ENCODE measurements at regions not wholly inside any gene's neighbourhood (a gene's known extent, or its start where the extent isn't known, plus 50 kb on each side); places are given as distances from the start of the nearest gene placed in this dataset.
"Not testable (repeated sequence)": the region's sequence is repeated elsewhere in the genome, so short reads cannot be mapped to it uniquely, and the experiment has no call there.

DNA sequence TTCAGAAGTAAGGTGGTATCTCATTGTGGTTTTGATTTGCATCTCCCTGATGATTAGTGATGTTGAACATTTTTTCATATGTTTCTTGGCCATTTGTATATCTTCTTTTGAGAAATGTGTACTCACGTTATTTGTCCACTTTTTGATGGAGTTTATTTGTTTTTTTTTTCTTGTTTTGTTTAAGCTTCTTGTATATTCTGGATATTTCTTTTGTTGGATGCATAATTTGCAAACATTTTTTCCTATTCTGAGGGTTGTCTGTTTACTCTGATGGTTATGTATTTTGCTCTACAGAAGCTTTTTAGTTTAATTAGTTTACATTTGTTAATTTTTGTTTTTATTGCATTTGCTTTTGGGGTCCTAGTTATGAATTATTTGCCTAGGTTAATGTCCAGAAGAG is 927.4 kb upstream of the LRFN5 start:
- no peak for ATAC-seq

DNA sequence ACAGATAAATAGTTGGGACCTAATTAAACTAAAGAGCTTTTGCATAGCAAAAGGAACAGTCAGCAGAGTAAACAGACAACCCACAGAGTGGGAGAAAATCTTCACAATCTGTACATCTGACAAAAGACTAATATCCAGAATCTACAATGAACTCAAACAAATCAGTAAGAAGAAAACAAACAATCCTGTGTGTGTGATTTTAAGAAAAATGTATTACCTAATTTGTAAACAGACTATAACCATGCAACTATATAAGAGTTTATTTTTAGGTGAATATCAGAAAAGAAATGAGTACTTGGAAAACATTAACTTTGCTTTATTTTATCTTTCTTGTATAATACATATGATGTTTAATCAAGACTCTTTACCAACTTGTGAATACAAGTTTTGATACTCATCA is 929.5 kb upstream of the LRFN5 start:
- ATAC-seq, result not testable (repeated sequence)

DNA sequence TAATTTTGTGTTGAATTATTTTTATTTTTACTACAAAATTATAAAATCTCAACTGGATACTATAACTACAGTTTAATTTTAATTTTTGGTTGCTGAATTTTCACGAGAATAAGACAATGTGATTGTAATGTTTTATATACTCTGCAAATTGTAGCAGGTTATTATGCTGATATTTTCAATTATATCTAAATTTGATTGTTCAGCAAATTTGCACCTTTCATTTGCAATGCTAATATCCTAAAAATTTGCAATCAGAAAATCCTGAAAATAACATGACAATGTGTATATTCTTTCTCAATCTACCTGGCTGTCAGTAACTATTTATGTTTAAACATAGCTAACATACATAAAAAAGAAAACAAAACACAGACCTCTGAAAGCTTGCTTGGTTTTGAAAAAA is 932.2 kb upstream of the LRFN5 start:
- no peak for ATAC-seq

- no peak for ATAC-seq
These were observed 950.4 kb upstream of the LRFN5 start for GRCh38 chr14:40656311-40656710.

GRCh38 chr14:40652089-40652691 is 954.5 kb upstream of the LRFN5 start:
- no peak for ATAC-seq

- ATAC-seq, result no peak
These were observed 976.2 kb upstream of the LRFN5 start for GRCh38 chr14:40630471-40630870.

DNA sequence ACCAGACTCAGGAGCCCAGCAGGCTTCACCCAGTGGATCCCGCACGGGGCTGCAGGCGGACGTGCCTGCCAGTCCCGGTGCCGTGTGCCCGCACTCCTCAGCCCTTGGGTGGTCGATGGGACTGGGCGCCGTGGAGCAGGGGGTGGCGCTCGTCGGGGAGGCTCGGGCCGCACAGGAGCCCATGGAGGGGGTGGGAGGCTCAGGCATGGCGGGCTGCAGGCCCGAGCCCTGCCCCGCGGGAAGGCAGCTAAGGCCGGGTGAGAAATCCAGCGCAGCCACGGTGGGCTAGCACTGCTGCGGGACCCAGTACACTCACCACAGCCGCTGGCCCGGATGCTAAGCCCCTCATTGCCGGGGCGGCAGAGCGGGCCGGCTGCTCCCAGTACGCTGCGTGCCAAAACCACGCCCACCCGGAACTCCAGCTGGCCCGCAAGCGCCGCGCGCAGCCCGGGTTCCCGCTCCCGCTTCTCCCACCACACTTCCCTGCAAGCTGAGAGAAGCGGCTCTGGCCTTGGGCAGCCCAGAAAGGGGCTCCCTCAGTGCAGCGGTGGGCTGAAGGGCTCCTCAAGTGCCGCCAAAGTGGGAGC is 977.0 kb upstream of the LRFN5 start:
- ATAC-seq, result not testable (repeated sequence)

GRCh38 chr14:40629144-40629543 is 977.5 kb upstream of the LRFN5 start:
- ATAC-seq, result no peak

DNA sequence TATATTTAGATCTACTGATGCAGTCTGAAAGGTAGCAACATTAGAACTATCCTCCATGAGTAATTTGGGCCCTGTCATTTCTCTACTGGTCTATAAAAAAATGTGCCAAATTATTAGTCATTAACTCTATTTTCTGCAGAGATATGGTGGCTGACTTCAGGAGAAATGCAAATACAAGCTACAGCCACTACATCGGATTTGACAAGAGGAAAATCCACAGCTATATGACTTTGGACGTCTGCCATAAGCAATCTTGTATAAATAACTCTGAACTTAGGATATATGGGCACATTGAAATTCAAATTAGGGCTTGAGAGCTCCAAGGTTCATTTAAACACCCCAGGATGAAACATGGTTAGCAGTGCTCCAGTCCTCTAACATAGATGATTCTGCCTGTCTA is 983.0 kb upstream of the LRFN5 start:
- no peak for ATAC-seq

- ATAC-seq, result no peak
These were observed 988.3 kb upstream of the LRFN5 start for GRCh38 chr14:40618225-40618898.

DNA sequence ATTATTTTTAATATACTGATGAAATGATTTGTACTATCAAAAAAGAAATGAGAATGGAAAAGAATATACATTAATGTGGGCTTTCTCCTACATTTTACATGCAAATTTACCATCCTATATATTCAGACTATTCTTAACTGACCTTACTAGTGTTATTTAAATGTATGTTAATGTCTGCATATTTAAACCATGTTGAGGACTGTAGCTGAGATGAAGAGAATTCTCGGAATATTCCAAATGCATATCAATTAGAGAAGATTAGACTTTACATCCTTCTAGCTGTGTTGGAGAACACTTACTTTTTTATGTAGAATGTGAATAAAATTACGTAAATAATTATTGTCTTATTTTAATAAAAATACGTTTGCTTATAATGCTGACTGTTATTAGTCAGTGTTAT is 990.1 kb upstream of the LRFN5 start:
- ATAC-seq, result no peak

DNA sequence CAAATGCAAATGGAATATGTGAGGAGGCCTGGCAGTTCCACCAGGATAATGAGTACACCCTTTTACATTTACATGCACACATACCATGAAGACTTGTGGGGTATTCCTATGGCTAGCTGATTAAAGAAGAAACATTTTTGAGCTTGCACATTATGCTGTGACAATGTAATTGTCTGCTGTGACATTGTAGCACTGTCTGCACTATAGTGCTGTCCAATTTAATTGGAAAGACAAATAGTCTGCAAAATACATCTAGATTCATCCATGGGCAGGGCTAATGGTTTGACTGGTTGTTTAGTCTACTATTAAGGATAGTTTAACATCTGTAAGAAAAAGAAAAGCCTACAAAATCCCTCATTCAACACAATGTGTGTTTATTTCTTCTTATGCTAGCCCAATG is 1005.6 kb upstream of the LRFN5 start:
- ATAC-seq, result no peak

DNA sequence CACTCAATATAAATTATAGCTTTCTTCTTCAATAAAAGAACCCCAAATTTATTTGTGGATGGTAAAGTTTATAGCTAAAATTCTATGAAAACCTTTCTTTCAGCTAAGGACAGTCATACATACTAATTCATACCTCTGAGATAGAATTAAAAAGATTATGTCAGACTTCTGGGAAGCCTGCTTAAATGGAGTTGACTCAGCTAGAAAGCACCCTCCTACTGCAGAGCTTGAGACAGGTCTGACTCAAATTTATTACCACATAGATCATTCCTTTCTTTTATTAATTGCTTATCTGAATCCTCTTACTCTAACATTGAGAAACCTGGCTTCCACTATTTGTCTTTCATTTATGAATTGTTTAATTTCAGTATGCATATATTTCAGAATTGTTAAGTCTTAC is 1007.0 kb upstream of the LRFN5 start:
- no peak for ATAC-seq

GRCh38 chr14:40581264-40581663 is 1025.4 kb upstream of the LRFN5 start:
- ATAC-seq, result no peak

GRCh38 chr14:40576880-40577478 is 1029.7 kb upstream of the LRFN5 start:
- no peak for ATAC-seq

GRCh38 chr14:40574780-40575179 is 1031.9 kb upstream of the LRFN5 start:
- no peak for ATAC-seq

DNA sequence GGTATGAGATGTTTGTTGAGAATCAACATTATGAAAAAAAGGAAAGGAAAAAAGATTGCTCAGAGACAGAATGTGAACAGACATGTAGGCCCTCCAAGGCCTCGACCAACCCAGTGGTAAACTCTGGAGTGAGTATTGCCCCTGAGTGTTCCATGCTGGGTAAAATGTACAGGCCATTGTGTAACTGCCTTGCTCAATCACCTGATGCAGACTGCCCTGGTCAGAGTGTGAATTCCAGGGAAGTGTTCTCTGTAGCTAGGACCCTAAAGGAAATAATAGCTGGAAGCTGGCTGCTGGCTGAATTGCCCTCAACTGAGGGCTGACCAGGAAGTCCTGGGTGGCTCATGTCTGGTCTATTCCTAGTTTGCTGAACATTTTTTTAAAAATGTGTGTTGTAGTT is 1081.4 kb upstream of the LRFN5 start:
- ATAC-seq, result no peak

GRCh38 chr14:40523123-40523522 is 1083.6 kb upstream of the LRFN5 start:
- no peak for ATAC-seq

DNA sequence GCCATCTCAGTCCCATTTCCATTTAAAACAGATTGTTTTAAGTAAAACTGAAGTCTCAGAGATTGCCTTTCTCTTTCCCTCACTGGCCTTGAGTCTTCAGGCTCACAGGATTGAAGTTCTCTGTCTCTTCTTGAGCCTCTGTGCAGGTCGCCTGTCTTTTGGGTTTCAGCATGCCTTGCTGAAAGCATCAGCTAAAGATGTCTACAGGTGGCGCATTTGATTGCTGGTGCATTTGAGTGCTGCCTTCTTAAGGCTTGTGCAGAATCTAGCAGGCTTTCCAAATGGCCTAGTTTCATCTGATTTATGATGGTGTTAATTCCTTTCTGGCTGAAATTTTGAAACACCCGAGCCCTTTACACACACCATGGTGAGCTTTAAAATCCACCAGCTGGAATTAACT is 1062.2 kb upstream of the FBXO33 start:
- ATAC-seq, result no peak

GRCh38 chr14:40487824-40488223 is 1055.6 kb upstream of the FBXO33 start:
- ATAC-seq, result no peak

DNA sequence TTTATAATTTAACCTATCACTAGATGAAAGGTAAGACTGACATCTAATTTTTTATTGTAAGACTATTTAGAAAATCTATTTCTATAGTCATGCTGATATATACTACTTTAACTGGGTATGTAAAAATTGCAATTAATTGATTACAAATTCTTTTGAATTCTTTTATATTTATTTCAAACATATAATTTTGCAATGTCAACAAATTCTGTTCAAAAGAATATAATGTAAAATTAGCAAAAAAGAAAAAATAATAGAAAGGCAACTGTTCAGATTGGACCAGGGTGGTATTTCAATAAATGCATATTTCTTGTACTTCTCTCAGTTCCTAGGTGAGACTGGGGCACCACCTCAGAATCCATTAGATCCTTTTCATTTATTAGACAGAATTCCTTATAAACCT is 1053.5 kb upstream of the FBXO33 start:
- ATAC-seq, result no peak

- ATAC-seq, result no peak
These were observed 1043.8 kb upstream of the FBXO33 start for GRCh38 chr14:40476005-40476404.

GRCh38 chr14:40467969-40468368 is 1035.7 kb upstream of the FBXO33 start:
- ATAC-seq, result no peak

- ATAC-seq, result no peak
These were observed 1032.3 kb upstream of the FBXO33 start for GRCh38 chr14:40464531-40464930.
